Activated CD4-positive, alpha-beta T cell treated with anti-CD3 and anti-CD28 coated beads, Interleukin-2, amount 10 ng/mL, durations not matched to agents 24 days and 14 days (primary cell): ENCODE measurements at regions not wholly inside any gene's neighbourhood (a gene's known extent, or its start where the extent isn't known, plus 50 kb on each side); places are given as distances from the start of the nearest gene placed in this dataset.

Experiments used
- DNase-seq: peaks from one replicate; pipeline ENCODE4 v3.0.0; 2022
- H3K27ac Mint-ChIP-seq: one replicate; pipeline ENCODE4 v1.8.0; 2022; ENCODE audit warnings: mild to moderate bottlenecking, mixed read lengths
- H3K27me3 Mint-ChIP-seq: one replicate; pipeline ENCODE4 v1.8.0; 2022; ENCODE audit warnings: mixed read lengths
- H3K36me3 Mint-ChIP-seq: one replicate; pipeline ENCODE4 v1.8.0; 2022; ENCODE audit warnings: low read depth, mild to moderate bottlenecking, mixed read lengths
- H3K4me1 Mint-ChIP-seq: one replicate; pipeline ENCODE4 v1.8.0; 2021; ENCODE audit warnings: mixed read lengths
- H3K4me3 Mint-ChIP-seq: one replicate; pipeline ENCODE4 v1.8.0; 2022; ENCODE audit warnings: mild to moderate bottlenecking, moderate library complexity, mixed read lengths
- H3K9me3 Mint-ChIP-seq: one replicate; pipeline ENCODE4 v1.8.0; 2021; ENCODE audit warnings: mixed read lengths
- intact Hi-C: fragments of 100-400 bp; cut with micrococcal nuclease; formaldehyde crosslinking; loops from one replicate; pipeline ENCODE4 v1.15.1; 2023

DNA sequence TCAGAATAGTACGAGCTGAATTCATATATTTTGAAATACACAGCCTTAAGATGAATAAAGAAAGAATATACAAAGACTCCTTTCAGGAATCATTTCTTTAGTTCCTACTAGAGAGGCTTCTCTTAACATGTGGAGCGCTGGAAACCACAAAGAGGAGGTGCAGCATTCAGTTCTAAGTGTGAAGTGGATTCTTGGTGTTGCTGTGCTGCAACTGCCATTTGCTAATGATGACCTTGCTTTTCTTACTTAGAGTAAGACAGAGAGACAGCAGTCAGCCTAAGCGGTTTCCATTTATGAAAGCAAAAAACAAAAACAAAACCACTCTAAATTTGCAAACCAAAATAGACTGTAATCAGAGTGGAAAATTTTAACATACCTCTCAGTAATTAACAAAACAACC, 629.0 kb downstream of the EPHA7 start:
- Mint-ChIP-seq H3K4me3 (no peak overlapping the region), H3K36me3 (no peaks in the 10 kb centered on the region), H3K27me3 (no peaks in the 10 kb centered on the region), H3K9me3 (no peaks in the 10 kb centered on the region), H3K27ac (no peak overlapping the region), H3K4me1 (no peaks in the 10 kb centered on the region)
- DNase-seq = no peak
- intact Hi-C loops = no loop called here

DNA sequence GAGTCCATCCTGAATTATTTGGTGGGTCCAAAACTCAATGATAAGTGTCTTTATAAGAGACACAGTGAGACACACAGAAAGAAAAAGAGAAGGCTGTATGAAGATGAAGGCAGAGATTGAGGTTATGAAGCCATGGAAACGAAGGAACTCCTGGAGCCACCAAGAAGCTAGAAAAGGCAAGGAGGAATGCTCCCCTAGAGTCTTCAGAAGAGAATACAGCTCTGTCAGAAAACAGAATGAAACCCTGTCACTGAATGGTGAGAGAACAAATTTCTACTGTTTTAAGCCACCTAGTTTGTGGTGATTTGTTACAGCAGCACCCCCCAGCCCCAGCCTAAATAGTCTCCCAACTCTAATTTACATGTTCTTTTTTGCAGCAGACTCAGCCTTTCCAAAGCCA, 635.1 kb downstream of the EPHA7 start:
- H3K27me3 Mint-ChIP-seq = no peaks in the 10 kb centered on the region
- no peak overlapping the region for H3K4me3 Mint-ChIP-seq
- no peaks in the 10 kb centered on the region for H3K9me3 Mint-ChIP-seq
- no peaks in the 10 kb centered on the region for H3K4me1 Mint-ChIP-seq
- H3K27ac Mint-ChIP-seq = no peak overlapping the region
- H3K36me3 Mint-ChIP-seq = no peaks in the 10 kb centered on the region
- intact Hi-C loops = no loop called here
- DNase-seq = no peak

DNA sequence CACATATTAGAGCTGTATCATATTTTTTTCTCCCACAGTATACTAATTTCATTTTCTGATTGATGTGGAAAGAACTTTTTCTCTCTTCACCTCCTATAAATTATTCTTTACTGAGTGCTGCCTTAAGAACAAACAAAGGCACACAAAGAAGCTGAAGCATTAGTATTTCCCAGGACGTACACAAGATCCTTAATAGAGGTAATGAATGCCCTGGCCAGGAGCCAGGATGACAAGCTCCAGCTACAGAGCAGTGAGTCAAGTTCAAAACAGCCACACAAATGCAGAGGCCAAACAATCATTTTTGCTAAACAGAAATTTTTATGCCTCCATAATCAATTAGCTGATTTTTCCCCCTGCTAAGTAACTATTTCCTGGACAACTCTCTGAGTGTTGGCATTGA, 639.6 kb downstream of the EPHA7 start:
- intact Hi-C loops = no loop called here
- no peak overlapping the region for H3K27ac Mint-ChIP-seq
- no peak for DNase-seq
- H3K27me3 Mint-ChIP-seq = no peaks in the 10 kb centered on the region
- H3K4me3 Mint-ChIP-seq = no peak overlapping the region
- no peaks in the 10 kb centered on the region for H3K4me1 Mint-ChIP-seq
- no peaks in the 10 kb centered on the region for H3K9me3 Mint-ChIP-seq
- H3K36me3 Mint-ChIP-seq = no peaks in the 10 kb centered on the region

DNA sequence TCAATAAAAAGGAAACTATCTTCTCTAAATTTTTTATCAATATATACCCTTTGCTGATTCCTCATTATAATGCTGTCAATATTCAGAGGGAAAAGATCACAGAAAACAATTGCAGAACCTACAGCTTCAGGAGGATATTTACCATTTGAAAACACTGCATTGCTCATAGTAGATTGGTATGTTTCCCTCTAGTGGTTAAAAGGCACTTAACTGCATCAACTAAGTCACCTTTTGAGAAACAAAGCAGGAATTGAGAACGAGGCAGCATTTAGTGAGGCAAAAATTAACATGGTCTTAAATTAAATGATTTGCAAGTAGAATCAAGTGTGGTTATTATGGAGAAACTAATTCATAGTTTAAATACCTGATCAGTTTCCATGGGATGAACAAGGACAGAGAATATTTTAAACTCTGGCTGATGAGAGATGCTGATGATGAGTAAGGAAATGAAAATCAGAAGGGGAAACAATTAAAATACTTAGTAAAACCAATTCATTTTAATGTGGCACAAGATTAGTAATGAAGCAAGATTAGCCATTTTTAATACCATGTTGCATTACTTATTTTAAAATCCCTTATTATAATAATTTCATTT, 642.1 kb downstream of the EPHA7 start:
- no peaks in the 10 kb centered on the region for H3K4me1 Mint-ChIP-seq
- no peaks in the 10 kb centered on the region for H3K36me3 Mint-ChIP-seq
- DNase-seq = no peak
- no peaks in the 10 kb centered on the region for H3K9me3 Mint-ChIP-seq
- intact Hi-C loops = no loop called here
- no peaks in the 10 kb centered on the region for H3K27me3 Mint-ChIP-seq
- H3K27ac Mint-ChIP-seq = no peak overlapping the region
- H3K4me3 Mint-ChIP-seq = no peak overlapping the region

DNA sequence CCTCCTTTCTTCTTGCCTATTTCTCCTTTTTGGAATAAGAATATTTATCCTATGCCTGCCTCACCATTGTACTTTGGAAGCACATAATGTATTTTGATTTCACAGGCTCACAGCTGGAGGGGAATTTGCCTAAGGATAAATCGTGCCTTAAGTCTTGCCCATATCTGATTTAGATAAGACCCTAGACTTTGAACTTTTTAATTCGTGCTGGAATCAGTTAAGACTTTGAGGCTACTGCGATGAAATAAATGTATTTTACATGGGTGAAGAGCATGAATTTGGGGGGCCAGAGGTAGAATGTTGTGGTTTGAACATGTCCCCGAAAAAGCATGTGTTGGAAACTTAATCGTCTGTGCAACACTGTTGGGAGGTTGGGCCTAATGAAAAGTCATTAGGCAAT, 648.8 kb downstream of the EPHA7 start:
- no peak for DNase-seq
- Mint-ChIP-seq H3K36me3 (no peaks in the 10 kb centered on the region), H3K9me3 (no peaks in the 10 kb centered on the region), H3K4me1 (no peaks in the 10 kb centered on the region), H3K4me3 (no peak overlapping the region), H3K27me3 (no peaks in the 10 kb centered on the region), H3K27ac (no peak overlapping the region)
- intact Hi-C loops = no loop called here

DNA sequence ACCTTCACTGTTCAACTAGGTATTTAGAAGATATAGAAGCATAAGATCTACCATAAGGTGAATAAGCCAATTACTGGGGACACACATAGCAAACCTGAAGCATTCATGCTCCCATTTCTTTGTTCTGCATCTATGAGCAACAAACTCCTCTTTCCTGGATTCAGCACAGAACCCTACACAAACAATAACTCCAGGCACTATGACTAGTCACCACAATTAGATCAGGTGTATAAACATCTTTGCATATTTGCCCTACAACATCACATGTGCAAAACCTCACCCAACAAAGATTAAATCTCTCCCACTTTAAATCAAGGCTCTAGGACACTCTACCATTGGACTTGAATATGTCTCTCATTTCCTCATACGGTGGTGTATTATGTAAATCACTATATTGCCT, 652.3 kb downstream of the EPHA7 start:
- no peaks in the 10 kb centered on the region for H3K9me3 Mint-ChIP-seq
- intact Hi-C loops = no loop called here
- no peak overlapping the region for H3K4me3 Mint-ChIP-seq
- no peaks in the 10 kb centered on the region for H3K27me3 Mint-ChIP-seq
- DNase-seq = no peak
- H3K27ac Mint-ChIP-seq = no peak overlapping the region
- no peaks in the 10 kb centered on the region for H3K4me1 Mint-ChIP-seq
- no peaks in the 10 kb centered on the region for H3K36me3 Mint-ChIP-seq

DNA sequence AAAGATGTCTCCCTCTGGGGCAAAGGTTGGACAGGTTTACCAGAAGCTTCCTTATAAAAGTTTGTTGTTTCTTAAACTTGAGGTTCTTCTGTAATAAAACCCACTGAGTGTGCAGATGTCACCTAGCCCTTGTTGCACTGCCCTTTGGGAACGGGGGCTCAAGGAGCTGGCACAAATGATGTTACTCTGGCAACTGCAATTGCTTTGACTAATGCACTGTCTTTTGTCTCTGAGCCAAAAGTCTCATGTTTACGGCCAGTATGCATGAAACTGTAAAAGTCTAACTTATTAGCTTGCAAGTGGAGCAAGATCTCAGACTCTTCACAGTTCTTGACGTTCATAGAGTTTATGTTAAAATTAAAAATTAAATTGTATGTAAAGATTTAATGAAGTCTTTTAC, 655.7 kb downstream of the EPHA7 start:
- Mint-ChIP-seq H3K9me3 (no peaks in the 10 kb centered on the region), H3K27ac (no peak overlapping the region), H3K4me3 (no peak overlapping the region), H3K27me3 (no peaks in the 10 kb centered on the region), H3K36me3 (no peaks in the 10 kb centered on the region), H3K4me1 (no peaks in the 10 kb centered on the region)
- intact Hi-C loops = no loop called here
- DNase-seq = no peak

DNA sequence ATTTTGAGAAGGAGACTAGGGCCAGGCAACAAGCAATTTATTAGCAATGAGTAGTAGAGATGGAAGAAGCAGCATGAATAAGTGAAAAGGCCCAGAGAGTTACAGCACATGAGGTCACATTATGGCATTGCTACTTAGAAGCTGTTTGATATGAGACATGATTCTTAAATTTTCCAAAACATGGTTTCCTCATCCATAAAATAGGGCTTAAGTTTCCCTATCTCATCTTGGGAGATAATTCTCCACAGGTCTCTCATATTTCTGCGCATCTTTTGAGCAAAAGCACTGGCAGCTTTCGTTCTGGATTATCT, 656.1 kb downstream of the EPHA7 start:
- Mint-ChIP-seq H3K36me3 (no peaks in the 10 kb centered on the region), H3K9me3 (no peaks in the 10 kb centered on the region), H3K27me3 (no peaks in the 10 kb centered on the region)

DNA sequence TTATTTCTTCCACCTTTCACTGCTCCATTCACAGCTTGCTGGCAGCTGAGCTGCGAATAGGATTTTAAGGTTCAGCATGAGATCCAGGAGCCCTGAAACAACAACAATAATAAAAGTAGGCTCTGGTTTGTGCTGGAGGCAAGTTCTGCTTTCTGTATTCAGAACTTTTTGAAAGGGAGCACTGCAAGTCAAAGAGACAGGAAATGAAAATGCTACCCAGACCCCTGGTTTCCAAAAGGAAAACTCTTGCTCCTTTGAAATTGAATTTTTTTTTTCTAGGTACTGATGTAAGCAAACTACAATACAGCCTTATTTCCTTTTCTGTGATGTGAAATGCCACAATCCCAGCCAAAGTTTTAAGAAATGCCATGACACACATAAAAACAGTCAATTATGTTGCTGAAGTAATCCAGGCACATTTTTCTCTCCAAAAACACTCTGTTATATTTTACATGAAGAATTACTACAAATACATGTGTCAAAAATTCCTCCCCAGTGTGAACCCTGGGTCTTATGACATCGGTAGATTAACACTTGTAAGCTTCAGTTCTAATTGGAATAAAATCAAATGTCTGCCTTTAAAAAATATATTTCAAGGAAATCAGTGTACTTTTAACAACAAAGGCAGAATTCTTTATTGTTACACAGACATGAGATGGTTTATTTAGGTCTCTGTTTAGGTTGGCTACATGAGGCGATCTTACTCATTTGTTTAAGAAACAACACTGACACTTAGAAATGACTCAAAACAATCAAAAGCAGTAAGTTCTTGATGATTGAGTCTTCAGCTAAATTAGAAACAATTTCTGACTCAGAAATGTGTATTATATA, 656.7 kb downstream of the EPHA7 start:
- DNase-seq = no peak
- no peaks in the 10 kb centered on the region for H3K9me3 Mint-ChIP-seq
- H3K36me3 Mint-ChIP-seq = no peaks in the 10 kb centered on the region
- intact Hi-C loops = no loop called here
- H3K4me1 Mint-ChIP-seq = no peaks in the 10 kb centered on the region
- no peak overlapping the region for H3K27ac Mint-ChIP-seq
- no peak overlapping the region for H3K4me3 Mint-ChIP-seq
- H3K27me3 Mint-ChIP-seq = no peaks in the 10 kb centered on the region

More for the DNA sequence above, 656.1 kb downstream of the EPHA7 start:
- Mint-ChIP-seq H3K4me1 (no peaks in the 10 kb centered on the region), H3K4me3 (no peak overlapping the region), H3K27ac (no peak overlapping the region)
- intact Hi-C loops = no loop called here
- DNase-seq = no peak

DNA sequence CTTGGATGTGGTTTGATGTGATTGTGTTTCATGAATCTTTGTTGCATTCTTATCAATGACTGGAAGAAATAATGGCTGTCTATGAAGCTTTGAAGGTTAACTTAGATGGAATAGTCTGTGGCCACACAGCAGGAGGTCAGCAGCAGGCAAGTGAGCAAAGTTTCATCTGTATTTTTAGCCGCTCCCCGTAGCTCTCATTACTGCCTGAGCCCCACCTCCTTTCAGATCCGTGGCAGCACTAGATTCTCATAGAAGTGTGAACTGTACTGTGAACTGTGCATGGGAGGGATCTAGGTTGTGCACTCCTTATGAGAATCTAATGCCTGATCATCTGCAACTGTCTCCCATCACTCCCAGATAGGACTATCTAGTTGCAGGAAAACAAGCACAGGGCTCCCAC, 660.2 kb downstream of the EPHA7 start:
- H3K4me3 Mint-ChIP-seq = no peak overlapping the region
- H3K36me3 Mint-ChIP-seq = no peaks in the 10 kb centered on the region
- no peak overlapping the region for H3K27ac Mint-ChIP-seq
- H3K27me3 Mint-ChIP-seq = no peaks in the 10 kb centered on the region
- no peak for DNase-seq
- H3K4me1 Mint-ChIP-seq = no peaks in the 10 kb centered on the region
- intact Hi-C loops = no loop called here
- no peaks in the 10 kb centered on the region for H3K9me3 Mint-ChIP-seq

DNA sequence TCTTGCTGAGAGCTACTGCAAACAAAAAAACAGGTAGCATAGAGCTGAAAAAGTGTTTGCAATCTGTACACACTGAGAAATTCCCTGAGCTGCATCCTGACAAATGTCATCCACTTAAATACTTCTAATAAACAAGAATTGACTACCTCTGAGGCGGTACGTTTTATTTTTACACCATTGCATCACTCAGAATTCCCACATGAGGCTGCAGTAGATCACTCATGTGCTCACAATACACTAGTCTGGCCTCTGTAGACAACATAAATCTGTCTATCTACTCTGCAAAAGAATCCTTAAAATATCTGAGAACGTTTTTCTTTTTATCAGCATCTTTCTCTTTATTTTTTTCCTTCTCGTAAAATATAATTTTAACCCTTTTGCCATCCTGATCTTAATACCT, 661.4 kb downstream of the EPHA7 start:
- no peaks in the 10 kb centered on the region for H3K4me1 Mint-ChIP-seq
- no peaks in the 10 kb centered on the region for H3K36me3 Mint-ChIP-seq
- no peaks in the 10 kb centered on the region for H3K9me3 Mint-ChIP-seq
- H3K27ac Mint-ChIP-seq = no peak overlapping the region
- intact Hi-C loops = no loop called here
- DNase-seq = no peak
- H3K4me3 Mint-ChIP-seq = no peak overlapping the region
- H3K27me3 Mint-ChIP-seq = no peaks in the 10 kb centered on the region

DNA sequence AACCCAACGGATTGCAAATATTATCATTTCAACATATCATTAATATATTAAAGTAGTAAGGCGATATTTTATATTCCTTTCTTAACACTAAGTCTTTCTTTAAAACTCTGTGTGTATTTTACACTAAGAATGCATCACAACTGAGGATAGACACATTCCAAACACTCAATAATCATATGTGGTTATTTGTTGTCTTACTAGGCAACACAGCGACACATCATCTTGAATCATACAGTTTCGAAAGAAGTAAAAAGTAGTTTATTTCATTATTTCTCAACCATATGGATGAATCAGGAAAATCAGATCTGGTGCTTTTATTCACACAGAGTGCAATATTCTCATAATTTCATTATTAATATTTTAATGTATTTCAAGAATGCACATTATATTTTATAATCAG, 662.4 kb downstream of the EPHA7 start:
- intact Hi-C loops = no loop called here
- H3K4me1 Mint-ChIP-seq = no peaks in the 10 kb centered on the region
- H3K27ac Mint-ChIP-seq = no peak overlapping the region

DNA sequence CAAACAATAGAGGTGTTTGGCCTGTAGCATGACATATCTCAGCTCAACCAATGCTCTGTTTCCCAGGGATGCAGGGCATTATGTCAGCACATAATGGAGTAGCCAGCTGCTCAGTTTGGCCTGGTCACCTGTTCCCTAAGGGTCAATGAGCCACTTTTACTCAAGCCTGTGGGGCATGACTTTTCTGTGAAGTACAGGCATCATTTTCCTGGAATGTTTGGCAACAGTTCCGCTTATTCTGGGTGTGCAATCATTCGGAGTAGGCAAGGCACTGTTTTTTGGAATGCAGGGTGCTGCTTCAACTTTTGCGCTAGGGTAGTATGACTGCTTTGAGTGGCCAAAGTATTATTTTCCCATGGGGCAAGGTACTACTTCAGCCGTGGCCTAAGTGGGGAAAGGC, 665.4 kb downstream of the EPHA7 start:
- intact Hi-C loops = no loop called here
- Mint-ChIP-seq H3K9me3 (no peaks in the 10 kb centered on the region), H3K27me3 (no peaks in the 10 kb centered on the region)

More for the DNA sequence above, 662.4 kb downstream of the EPHA7 start:
- Mint-ChIP-seq H3K36me3 (no peaks in the 10 kb centered on the region), H3K9me3 (no peaks in the 10 kb centered on the region), H3K4me3 (no peak overlapping the region), H3K27me3 (no peaks in the 10 kb centered on the region)
- DNase-seq = no peak

DNA sequence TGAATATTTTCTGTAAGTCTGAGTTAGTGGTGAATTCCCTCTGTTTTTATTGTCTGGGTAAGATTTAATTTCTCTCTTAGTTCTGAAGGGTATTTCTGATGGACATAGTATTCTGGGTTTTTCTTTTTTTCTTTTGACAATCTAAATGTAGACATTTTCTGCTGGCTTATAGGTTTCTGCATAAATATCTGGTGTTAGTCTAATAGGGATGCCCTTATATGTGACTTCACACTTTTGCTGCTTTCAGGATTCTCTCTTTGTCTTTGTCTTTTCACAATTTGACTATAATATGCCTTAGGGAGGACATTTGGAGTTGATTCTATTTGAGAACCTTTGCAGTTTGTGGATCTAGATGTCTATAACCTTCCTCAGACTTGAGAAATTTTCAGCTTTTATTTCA, 667.2 kb downstream of the EPHA7 start:
- intact Hi-C loops = no loop called here
- H3K27ac Mint-ChIP-seq = no peak overlapping the region
- H3K27me3 Mint-ChIP-seq = no peaks in the 10 kb centered on the region
- H3K9me3 Mint-ChIP-seq = no peaks in the 10 kb centered on the region
- no peaks in the 10 kb centered on the region for H3K36me3 Mint-ChIP-seq
- H3K4me3 Mint-ChIP-seq = no peak overlapping the region
- H3K4me1 Mint-ChIP-seq = no peaks in the 10 kb centered on the region
- DNase-seq = no peak

More for the DNA sequence above, 665.4 kb downstream of the EPHA7 start:
- no peaks in the 10 kb centered on the region for H3K4me1 Mint-ChIP-seq
- DNase-seq = no peak
- no peak overlapping the region for H3K27ac Mint-ChIP-seq
- H3K4me3 Mint-ChIP-seq = no peak overlapping the region
- no peaks in the 10 kb centered on the region for H3K36me3 Mint-ChIP-seq

DNA sequence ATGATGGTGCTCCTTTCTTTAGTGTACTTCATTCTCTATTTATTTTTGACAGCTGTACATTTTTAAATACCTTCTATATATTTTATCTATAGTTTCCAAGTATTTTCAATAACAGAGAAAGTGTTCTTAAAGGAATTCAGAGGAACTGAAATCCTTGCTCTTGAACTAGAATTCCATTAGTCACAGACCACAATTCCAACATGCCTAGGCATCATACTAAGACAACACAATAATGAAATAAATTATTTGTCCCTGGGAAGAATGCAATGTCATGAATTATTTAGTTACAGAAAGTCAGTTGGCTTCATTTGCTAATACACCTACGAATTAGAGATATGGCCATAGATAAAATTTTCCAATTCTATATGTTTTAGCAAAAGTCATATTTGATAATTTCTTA, 671.2 kb downstream of the EPHA7 start:
- no peaks in the 10 kb centered on the region for H3K36me3 Mint-ChIP-seq
- intact Hi-C loops = no loop called here
- no peaks in the 10 kb centered on the region for H3K9me3 Mint-ChIP-seq

More for the DNA sequence above, 671.2 kb downstream of the EPHA7 start:
- Mint-ChIP-seq H3K4me3 (no peak overlapping the region), H3K27ac (no peak overlapping the region), H3K4me1 (no peaks in the 10 kb centered on the region), H3K27me3 (no peaks in the 10 kb centered on the region)
- DNase-seq = no peak
